AG09309 (cell line): ENCODE measurements at regions not wholly inside any gene's neighbourhood (a gene's known extent, or its start where the extent isn't known, plus 50 kb on each side); places are given as distances from the start of the nearest gene placed in this dataset.

Experiments used
- DNase-seq: peaks from one replicate; pipeline ENCODE4 v3.0.0-alpha.2; 2010; ENCODE audit warnings: low read depth
- H3K4me3 ChIP-seq: 2 replicates; pipeline ENCODE4 v1.5.1; 2011; ENCODE audit warnings: mild to moderate bottlenecking, low read depth, low read length, moderate library complexity; ENCODE audit not compliant: control insufficient read depth
- CTCF ChIP-seq: IDR thresholded peaks from 2 replicates; pipeline ENCODE4 v1.5.1; 2011; ENCODE audit warnings: mild to moderate bottlenecking, low read depth, low read length, inconsistent platforms; ENCODE audit not compliant: insufficient read depth, control insufficient read depth; ENCODE audit errors: missing control alignments

- no peak for TF ChIP-seq CTCF
- DNase-seq = no peak
- no peak overlapping the region for H3K4me3 ChIP-seq
Measured at GRCh38 chr5:155929112-155929511, 397.9 kb upstream of the SGCD start.

GRCh38 chr5:155934964-155935363 lies 392.0 kb upstream of the SGCD start:
- no peak for TF ChIP-seq CTCF
- H3K4me3 ChIP-seq = no peak overlapping the region
- no peak for DNase-seq

GRCh38 chr5:155935723-155936122 lies 391.2 kb upstream of the SGCD start:
- DNase-seq = no peak
- H3K4me3 ChIP-seq = no peak overlapping the region
- TF ChIP-seq CTCF = no peak

GRCh38 chr5:155936520-155937406 lies 390.2 kb upstream of the SGCD start:
- TF ChIP-seq CTCF = no peak
- DNase-seq = no peak

GRCh38 chr5:155938051-155938450 lies 388.9 kb upstream of the SGCD start:
- H3K4me3 ChIP-seq = no peak overlapping the region
- no peak for TF ChIP-seq CTCF
- no peak for DNase-seq

More at GRCh38 chr5:155936520-155937406, 390.2 kb upstream of the SGCD start:
- H3K4me3 ChIP-seq = no peak overlapping the region

- H3K4me3 ChIP-seq = no peak overlapping the region
- TF ChIP-seq CTCF = no peak
- no peak for DNase-seq
Measured at GRCh38 chr5:155941340-155941739, 385.6 kb upstream of the SGCD start.
